GM12878 (cell line): ENCODE measurements at regions not wholly inside any gene's neighbourhood (a gene's known extent, or its start where the extent isn't known, plus 50 kb on each side); places are given as distances from the start of the nearest gene placed in this dataset.

Source experiments
- ATAC-seq: fragments of 200-7000 bp; cut with Tn5 transposase; 3 replicates; pipeline ENCODE4 v1.9.1; 2020; ENCODE audit warnings: mild to moderate bottlenecking, moderate library complexity
- BruUV-seq: library from RNA; stranded (reverse); fragments of 400-500 nt; replicated peaks from 2 replicates; lab custom pipeline; 2021; lab: Mats Ljungman, UMichigan
- CTCF ChIA-PET: fragments of 300-600 bp; sonication (Branson Sonifier 250); formaldehyde crosslinking; extraction: SDS; loops from one replicate; lab custom pipeline; 2021; ENCODE audit warnings: inconsistent platforms; lab: Yijun Ruan, JAX
- POLR2A ChIA-PET: fragments of 350-600 bp; formaldehyde crosslinking; extraction: SDS; loops from one replicate; lab custom pipeline; 2021; ENCODE audit warnings: inconsistent platforms; lab: Charles Lee
- RAD21 ChIA-PET: fragments of 300-600 bp; sonication (Branson Sonifier 250); formaldehyde crosslinking; loops from one replicate; lab custom pipeline; 2023; ENCODE audit warnings: antibody characterized with exemption; ENCODE audit not compliant: unreplicated experiment; lab: Charles Lee
- SMC1A ChIA-PET: fragments of 300-600 bp; sonication (Branson Sonifier 250); formaldehyde crosslinking; loops from one replicate; lab custom pipeline; 2023; ENCODE audit not compliant: unreplicated experiment, uncharacterized antibody; lab: Charles Lee
- DNase-seq: peaks from one replicate; pipeline ENCODE4 v3.0.0-alpha.2; 2011; ENCODE audit warnings: low read depth, low spot score
- FAIRE-seq: peaks from 3 replicates; lab custom pipeline; 2011; peaks lifted over from hg19 to GRCh38; lab: Jason Lieb, UNC
- H2AFZ ChIP-seq: 2 replicates; pipeline ENCODE4 v1.6.0; 2011; ENCODE audit warnings: low read depth, low read length, control low read depth; ENCODE audit not compliant: control insufficient read depth
- H3K27ac ChIP-seq: 2 replicates; pipeline ENCODE4 v1.5.1; 2011; ENCODE audit warnings: control low read depth; ENCODE audit not compliant: control insufficient read depth, insufficient read depth
- H3K27me3 ChIP-seq, 2 experiments: replicated peaks in 1 of 2; 2 replicates each; pipeline versions ENCODE4 v1.6.0 to v1.6.1; 2011; ENCODE audit warnings: low read length in 1 of 2; ENCODE audit not compliant: control insufficient read depth in 2 of 2, insufficient read depth in 2 of 2
- H3K36me3 ChIP-seq, 2 experiments: 2 replicates each; pipeline ENCODE4 v1.5.1; 2011; ENCODE audit warnings: low read length in 1 of 2; ENCODE audit not compliant: control insufficient read depth in 2 of 2, insufficient read depth in 2 of 2
- H3K4me1 ChIP-seq: 2 replicates; pipeline ENCODE4 v1.6.1; 2011; ENCODE audit warnings: mild to moderate bottlenecking, low read length, moderate library complexity, mixed read lengths; ENCODE audit not compliant: control insufficient read depth, insufficient read depth
- H3K4me2 ChIP-seq: 2 replicates; pipeline ENCODE4 v1.6.0; 2011; ENCODE audit warnings: control low read depth; ENCODE audit not compliant: control insufficient read depth, insufficient read depth
- H3K4me3 ChIP-seq: fragments of 200-600 bp; sonication (generic); 2 replicates; pipeline ENCODE4 v1.5.1; 2016
- H3K79me2 ChIP-seq: 2 replicates; pipeline ENCODE4 v1.6.0; 2011; ENCODE audit warnings: low read length; ENCODE audit not compliant: control insufficient read depth, insufficient read depth
- H3K9ac ChIP-seq: 2 replicates; pipeline ENCODE4 v1.8.0; 2011; ENCODE audit warnings: low read length, control low read depth, mixed read lengths; ENCODE audit not compliant: control insufficient read depth, insufficient read depth
- H3K9me3 ChIP-seq: replicated peaks from 3 replicates; pipeline ENCODE4 v1.5.1; 2011; ENCODE audit warnings: mild to moderate bottlenecking, low read length; ENCODE audit not compliant: control insufficient read depth, insufficient read depth
- H4K20me1 ChIP-seq: 2 replicates; pipeline ENCODE4 v1.6.0; 2011; ENCODE audit not compliant: control insufficient read depth, insufficient read depth
- BACH1 ChIP-seq: fragments of 450-650 bp; IDR thresholded peaks from 2 replicates; pipeline ENCODE4 v1.6.1; 2017; ENCODE audit warnings: mild to moderate bottlenecking, borderline replicate concordance
- CBX3 ChIP-seq: fragments of 200-600 bp; sonication (generic); IDR thresholded peaks from 2 replicates; pipeline ENCODE4 v1.6.1; 2016; ENCODE audit warnings: low read depth, borderline replicate concordance
- KAT2A ChIP-seq: conservative IDR thresholded peaks from 2 replicates; pipeline ENCODE4 v1.6.1; 2011; ENCODE audit warnings: low read depth, low read length; ENCODE audit not compliant: control insufficient read depth
- MTA3 ChIP-seq: IDR thresholded peaks from 2 replicates; pipeline ENCODE4 v1.6.1; 2012; ENCODE audit warnings: low read length, inconsistent platforms, borderline replicate concordance
- MYC ChIP-seq: IDR thresholded peaks from 2 replicates; pipeline ENCODE4 v1.6.1; 2011; ENCODE audit warnings: mild to moderate bottlenecking, low read length, moderate library complexity, inconsistent platforms; ENCODE audit not compliant: insufficient read depth, insufficient replicate concordance, insufficient read length, severe bottlenecking
- NFXL1 ChIP-seq: fragments of 450-650 bp; IDR thresholded peaks from 2 replicates; pipeline ENCODE4 v1.6.1; 2017; ENCODE audit warnings: antibody characterized with exemption, mild to moderate bottlenecking, borderline replicate concordance
- RAD21 ChIP-seq: IDR thresholded peaks from 2 replicates; pipeline ENCODE4 v1.6.1; 2011; ENCODE audit warnings: mild to moderate bottlenecking, low read depth, low read length, moderate library complexity; ENCODE audit not compliant: insufficient read depth
- STAT1 ChIP-seq: fragments of 450-650 bp; conservative IDR thresholded peaks from 2 replicates; pipeline ENCODE4 v1.6.1; 2014; ENCODE audit warnings: antibody characterized with exemption, mild to moderate bottlenecking
- TBL1XR1 ChIP-seq: IDR thresholded peaks from 2 replicates; pipeline ENCODE4 v1.6.1; 2012; ENCODE audit warnings: low read depth, low read length, improper control_type of control experiment
- TCF7 ChIP-seq: IDR thresholded peaks from 2 replicates; pipeline ENCODE4 v1.6.1; 2014; ENCODE audit warnings: antibody characterized with exemption, borderline replicate concordance
- ZBED1 ChIP-seq: IDR thresholded peaks from 2 replicates; pipeline ENCODE4 v1.6.1; 2016; ENCODE audit warnings: borderline replicate concordance
- ZNF384 ChIP-seq: IDR thresholded peaks from 2 replicates; pipeline ENCODE4 v1.6.1; 2012; ENCODE audit warnings: low read depth, mild to moderate bottlenecking, low read length, improper control_type of control experiment, borderline replicate concordance
- ZNF622 ChIP-seq: fragments of 450-650 bp; IDR thresholded peaks from 2 replicates; pipeline ENCODE4 v1.6.1; 2017; ENCODE audit warnings: mild to moderate bottlenecking, inconsistent platforms
- WGBS: methylation state at CpG from one replicate; pipeline ENCODE4 v1.1.6; 2016; ENCODE audit warnings: low lambda C conversion rate; ENCODE audit not compliant: insufficient replicate concordance, insufficient coverage; ENCODE audit errors: missing lambda C conversion rate; 5-methylcytosine and 5-hydroxymethylcytosine counted together
- in situ Hi-C: fragments of 300-500 bp; cut with MboI; formaldehyde crosslinking; loops from 9 replicates; pipeline ENCODE4 v1.14.3; 2018; ENCODE audit warnings: mixed read lengths
- intact Hi-C: fragments of 100-400 bp; cut with micrococcal nuclease; formaldehyde crosslinking; loops from one replicate; pipeline ENCODE4 v1.14.2; 2022; ENCODE audit not compliant: unreplicated experiment
- TF ChIP-seq, protein P1 (sequence below): IDR thresholded peaks from 2 replicates; pipeline ENCODE4 v1.6.1; 2012; ENCODE audit warnings: low read depth, low read length, improper control_type of control experiment

DNA sequence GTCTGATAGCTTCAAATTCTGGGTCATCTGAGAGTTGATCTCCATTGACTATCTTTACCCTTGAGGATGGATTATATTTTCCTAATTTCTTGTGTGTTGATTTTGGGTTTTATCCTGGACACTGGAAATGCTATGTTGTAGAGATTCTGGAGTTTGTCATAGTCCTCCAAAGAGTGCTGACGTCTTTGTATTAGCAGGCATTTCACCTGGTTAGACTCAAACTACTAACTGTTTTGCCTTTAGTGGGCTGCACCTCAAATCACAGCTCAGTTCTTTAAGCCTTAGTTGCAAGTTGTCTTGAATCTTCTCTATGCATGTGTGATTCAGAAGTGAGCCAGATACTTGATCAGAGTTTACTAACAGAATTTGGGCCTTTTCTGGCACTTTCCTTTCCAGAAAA, 264.3 kb downstream of the RPS24 start:
- intact Hi-C loops: no loop called here
- TF ChIP-seq RAD21 (no peak), CBX3 (no peak), KAT2A (no peak), BACH1 (no peak), ZNF622 (no peak)
- no peaks in the 10 kb centered on the region for H3K79me2 ChIP-seq
- WGBS: 95% methylated on average over 1 of the region's 1 CpG
- ChIA-PET CTCF (no interaction called here), POLR2A (no interaction called here), SMC1A (no interaction called here), RAD21 (interaction anchor here (0.9 kb wide), 1 partner anchor 21 kb away, joined by 3 read pairs; no protein-coding TSS in a partner anchor)
- H3K27me3 ChIP-seq: no peaks in the 10 kb centered on the region
- FAIRE-seq (no peak), ATAC-seq (no peak), DNase-seq (no peak)
- H3K4me1 ChIP-seq: peaks cover 15% of the 10 kb centered on the region
- H3K9me3 ChIP-seq: no peaks in the 10 kb centered on the region
- in situ Hi-C loops: no loop called here
- no peak overlapping the region for H3K4me2 ChIP-seq
- H4K20me1 ChIP-seq: no peaks in the 10 kb centered on the region
- H3K9ac ChIP-seq: no peak overlapping the region
- no TSS peak for BruUV-seq
- no peak overlapping the region for H3K4me3 ChIP-seq
- no peak overlapping the region for H3K27ac ChIP-seq
- no peak overlapping the region for H2AFZ ChIP-seq
- H3K36me3 ChIP-seq: no peaks in the 10 kb centered on the region

DNA sequence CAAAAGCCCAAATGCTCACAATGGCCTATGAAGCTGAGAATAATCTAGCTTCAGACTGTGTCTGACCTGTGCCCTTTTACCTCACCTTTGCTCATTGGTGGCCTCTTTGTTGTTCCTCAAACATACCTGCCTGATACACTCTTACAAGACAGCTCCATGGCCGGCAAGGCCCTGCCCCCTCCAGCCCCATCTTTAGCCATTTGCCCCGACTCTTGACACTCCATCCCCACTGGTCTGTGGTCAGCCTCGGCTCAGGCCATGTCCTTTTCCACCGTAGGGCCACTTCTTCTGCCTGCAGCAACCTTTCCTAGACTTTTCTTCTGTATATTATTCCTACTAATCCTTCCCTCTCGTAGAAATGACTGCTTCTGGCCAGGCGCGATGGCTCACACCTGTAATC, 265.2 kb downstream of the RPS24 start:
- Histone ChIP-seq H3K27ac (no peak overlapping the region), H3K79me2 (no peaks in the 10 kb centered on the region), H3K27me3 (no peaks in the 10 kb centered on the region), H2AFZ (no peak overlapping the region), H3K9me3 (no peaks in the 10 kb centered on the region), H3K4me1 (peaks cover 15% of the 10 kb centered on the region), H3K36me3 (no peaks in the 10 kb centered on the region), H3K4me2 (no peak overlapping the region), H3K9ac (no peak overlapping the region), H4K20me1 (no peaks in the 10 kb centered on the region), H3K4me3 (no peak overlapping the region)
- 86% methylated on average over 7 of the region's 7 CpGs for WGBS
- SMC1A ChIA-PET: no interaction called here
- CTCF ChIA-PET: no interaction called here
- no peak for DNase-seq
- no peak for FAIRE-seq
- POLR2A ChIA-PET: no interaction called here
- TF ChIP-seq MTA3 (no peak), TCF7 (no peak), STAT1 (no peak), ZBED1 (no peak), MYC (no peak), NFXL1 (no peak), TBL1XR1 (no peak), ZNF384 (no peak)
- TF ChIP-seq, protein P1, sequence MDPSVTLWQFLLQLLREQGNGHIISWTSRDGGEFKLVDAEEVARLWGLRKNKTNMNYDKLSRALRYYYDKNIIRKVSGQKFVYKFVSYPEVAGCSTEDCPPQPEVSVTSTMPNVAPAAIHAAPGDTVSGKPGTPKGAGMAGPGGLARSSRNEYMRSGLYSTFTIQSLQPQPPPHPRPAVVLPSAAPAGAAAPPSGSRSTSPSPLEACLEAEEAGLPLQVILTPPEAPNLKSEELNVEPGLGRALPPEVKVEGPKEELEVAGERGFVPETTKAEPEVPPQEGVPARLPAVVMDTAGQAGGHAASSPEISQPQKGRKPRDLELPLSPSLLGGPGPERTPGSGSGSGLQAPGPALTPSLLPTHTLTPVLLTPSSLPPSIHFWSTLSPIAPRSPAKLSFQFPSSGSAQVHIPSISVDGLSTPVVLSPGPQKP: no peak
- intact Hi-C loops: no loop called here
- no peak for ATAC-seq
- in situ Hi-C loops: no loop called here
- RAD21 ChIA-PET: no interaction called here
- BruUV-seq: no TSS peak
